ENCODE measurements at regions not wholly inside any gene's neighbourhood (a gene's known extent, or its start where the extent isn't known, plus 50 kb on each side); places are given as distances from the start of the nearest gene placed in this dataset.

DNA sequence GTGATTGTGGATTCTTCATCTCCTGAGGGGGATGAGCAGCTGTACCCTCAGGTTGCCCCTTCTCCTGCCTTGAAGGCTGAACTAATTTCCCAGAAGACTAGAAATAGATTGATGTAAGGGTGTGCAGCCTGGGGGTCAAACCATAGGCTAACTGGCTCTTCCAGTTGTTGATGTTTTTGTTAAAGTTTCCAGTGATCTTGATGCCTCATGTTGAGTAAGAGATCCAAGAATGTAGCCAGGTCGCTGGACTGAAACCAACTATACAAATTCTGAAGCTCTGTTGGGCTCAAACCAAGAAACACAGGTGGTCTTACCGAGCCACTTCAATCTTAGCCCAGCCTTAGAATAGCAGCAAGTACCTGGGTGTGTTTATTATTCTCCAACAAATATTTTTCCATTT lies 391.8 kb downstream of the KLF5 start:
- DNase-seq (ENCODE audit: low read depth): no peak

DNA sequence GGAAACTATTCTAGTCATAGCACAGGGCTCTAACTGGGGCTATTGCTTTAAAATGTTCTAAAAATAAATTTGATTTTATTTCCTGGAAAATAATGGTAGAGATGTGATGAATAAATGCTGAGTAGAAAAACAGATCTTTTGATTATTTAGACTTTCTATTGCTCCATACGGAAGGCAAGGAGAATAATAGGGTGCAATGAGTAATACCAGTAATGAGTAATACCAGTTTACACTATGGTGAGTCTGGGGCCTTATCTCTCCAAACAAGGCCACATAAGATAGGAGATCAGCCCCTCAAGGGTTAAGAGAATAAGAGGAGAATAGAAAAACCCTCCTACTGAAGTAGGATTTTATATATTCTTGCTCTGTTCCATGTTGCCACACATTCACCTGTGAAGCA lies 390.4 kb downstream of the KLF5 start:
- DNase-seq (ENCODE audit: low read depth): peak; percentile 33

DNA sequence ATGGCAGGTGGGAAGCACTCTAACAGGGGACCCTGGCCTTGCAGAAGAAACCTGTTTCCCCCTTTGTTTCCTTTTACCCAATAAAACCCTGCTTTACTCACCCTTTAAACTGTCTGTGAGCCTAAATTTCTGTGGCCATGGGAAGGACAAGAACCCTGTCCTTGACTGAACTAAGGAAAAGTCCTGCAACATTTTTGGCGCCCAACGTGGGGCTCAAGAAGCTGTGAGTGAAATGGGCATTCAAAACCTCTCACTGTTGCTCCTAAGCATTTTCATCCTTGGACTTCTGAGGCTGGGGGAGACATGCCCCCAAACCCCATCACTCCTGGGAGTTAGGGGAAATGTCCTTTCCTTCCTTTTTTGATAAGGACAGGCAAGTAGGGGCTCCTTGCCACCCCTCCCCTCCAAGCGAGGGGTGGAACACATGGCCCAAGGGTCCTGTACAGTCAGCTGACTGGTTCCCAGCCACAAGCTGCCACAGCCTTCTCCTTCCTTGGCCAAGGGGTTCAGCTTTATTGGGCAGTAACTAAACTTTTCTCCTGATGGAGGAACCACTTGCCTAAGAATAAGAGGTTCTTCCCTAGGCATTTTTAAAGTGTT lies 381.6 kb downstream of the KLF5 start:
- peak; percentile 15 for DNase-seq (ENCODE audit: low read depth)

DNA sequence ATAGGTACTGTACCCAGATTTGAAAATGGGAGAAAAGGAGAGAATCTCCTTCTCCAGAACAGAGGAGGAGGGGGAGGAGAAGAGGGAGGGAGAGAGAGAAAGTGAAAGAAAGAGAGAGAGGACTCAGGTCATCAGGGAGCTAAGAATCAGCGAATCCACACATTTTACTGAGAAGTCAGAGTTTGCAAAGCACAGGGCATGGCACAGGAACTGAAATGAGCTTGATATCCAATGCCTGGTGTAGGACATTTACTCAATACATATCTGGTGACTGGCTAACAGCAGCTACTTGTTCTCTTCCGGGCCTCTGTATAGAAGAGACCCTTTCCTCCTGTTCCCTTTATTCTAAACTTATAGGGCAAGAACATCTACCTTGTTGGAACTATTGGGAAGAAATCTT lies 375.1 kb downstream of the KLF5 start:
- no peak for DNase-seq (ENCODE audit: low read depth)

DNA sequence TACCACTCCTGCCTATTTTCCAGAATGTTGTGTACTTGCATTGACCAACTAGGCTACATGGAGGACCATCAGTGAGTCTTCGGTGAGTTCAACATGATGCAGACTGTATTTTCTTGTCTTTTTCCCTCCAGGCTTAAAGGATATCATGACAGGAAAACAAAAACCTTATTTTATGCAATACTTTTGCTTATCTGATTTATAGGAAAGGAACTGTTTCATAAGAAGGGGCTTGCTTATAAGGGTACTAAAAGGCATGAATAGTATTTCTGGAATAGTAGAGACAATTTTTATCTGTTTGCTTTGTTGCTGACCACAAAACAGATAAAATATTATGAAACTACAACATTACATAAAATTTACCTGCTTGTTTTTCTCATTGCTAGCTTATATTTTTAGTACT lies 374.7 kb downstream of the KLF5 start:
- DNase-seq (ENCODE audit: low read depth): no peak

DNA sequence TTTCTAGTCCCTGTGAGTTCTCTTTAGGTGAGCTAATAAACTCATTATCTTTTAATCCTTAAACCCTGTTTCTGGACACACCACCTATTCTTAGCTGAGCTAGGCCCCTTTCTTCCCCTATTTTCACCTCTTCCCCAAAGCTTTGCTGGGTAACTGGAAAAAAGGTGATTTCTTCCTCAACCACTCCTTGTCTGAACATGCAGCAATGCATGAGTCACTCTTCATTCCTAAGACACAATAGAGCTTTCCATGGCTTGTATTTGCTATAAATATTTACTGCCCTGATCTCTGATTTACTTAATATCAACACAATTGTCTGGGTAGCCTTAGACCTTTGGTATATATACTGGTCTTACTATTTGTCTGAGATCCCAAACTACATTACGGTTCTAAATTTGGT lies 370.9 kb downstream of the KLF5 start:
- DNase-seq (ENCODE audit: low read depth): peak; percentile 52

DNA sequence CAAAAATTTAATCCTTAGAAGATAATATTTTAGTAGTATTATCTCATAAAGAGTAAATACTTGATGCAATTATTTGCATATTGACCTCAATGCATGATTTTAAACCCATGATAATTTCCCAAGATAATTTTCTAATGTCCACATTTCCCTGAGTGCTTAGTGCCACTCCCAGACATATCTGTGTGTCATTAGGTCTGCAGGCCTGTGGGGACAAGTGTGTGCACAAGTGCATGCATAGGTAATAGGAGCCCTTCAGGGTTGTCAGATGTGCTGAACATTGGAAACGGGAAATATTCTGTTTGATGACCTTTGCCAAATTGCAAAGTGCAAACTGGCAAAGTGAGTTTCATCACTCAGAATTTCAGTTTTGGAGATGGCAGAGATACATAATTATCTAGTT lies 369.9 kb downstream of the KLF5 start:
- DNase-seq (ENCODE audit: low read depth): no peak

DNA sequence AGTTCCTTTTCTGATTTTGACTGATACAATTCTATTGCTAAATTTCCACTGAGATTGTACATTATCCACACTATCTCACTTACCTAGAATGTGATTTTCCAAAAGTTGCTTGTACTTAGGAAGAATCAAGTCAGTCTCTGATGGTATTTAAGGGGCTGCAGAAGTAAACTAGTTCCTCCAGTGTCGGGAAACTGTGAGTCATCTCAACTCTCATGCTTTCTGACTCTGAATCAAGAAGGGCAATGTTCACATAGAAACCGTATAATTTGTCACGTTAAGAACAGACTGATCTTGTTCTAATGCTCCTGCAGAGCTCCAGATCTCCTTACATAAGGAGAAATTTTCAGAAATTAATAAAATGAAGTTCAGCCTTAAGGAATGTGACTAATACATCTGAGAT lies 369.3 kb downstream of the KLF5 start:
- DNase-seq (ENCODE audit: low read depth): peak; percentile 58

DNA sequence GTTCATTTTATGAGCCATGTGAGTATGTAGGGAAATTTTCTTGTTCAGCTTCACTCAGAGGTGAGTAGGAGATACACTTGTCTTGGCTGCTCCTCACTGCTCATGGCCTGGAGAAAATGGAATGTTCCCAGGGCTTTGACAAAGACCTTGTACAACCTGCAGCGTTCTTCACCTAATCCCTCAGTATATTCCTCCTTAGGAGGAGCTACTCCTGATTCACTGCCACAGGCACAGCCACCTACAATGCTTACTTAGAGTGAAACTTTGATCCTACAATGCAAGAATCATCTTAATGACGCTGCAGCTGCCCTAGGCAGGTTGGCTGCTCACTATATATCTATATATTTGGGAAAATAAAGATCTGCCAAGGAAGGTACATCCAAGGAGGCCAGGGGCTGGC lies 364.2 kb downstream of the KLF5 start:
- DNase-seq (ENCODE audit: low read depth): no peak

DNA sequence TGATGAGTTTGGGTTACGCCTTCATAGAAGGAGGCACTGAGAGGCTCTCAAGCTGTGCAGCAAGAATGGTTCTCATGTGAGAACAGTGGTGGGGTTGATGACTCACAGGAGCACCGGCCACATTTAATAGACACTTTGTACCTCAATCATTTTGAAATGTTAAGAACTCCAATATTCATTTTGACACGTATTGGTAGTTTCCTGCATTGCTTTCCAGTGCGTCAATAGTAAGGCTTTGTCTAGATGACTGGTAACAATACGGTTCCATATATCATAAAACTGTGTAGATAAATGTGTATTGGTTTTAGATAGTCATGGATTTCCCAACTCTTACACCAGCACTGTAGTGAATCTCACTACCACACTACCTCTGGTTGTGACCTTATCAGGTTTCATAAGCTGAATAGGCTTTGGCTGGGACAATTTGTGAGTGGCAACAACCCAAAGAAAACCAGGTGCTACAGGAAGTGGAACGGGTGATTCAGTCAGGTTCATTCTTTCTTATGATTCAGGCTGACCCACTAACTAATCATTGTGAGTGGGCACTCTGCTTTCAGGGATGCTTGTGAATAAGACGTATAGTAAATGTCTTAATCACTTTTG lies 362.6 kb downstream of the KLF5 start:
- peak; percentile 70 for DNase-seq (ENCODE audit: low read depth)

DNA sequence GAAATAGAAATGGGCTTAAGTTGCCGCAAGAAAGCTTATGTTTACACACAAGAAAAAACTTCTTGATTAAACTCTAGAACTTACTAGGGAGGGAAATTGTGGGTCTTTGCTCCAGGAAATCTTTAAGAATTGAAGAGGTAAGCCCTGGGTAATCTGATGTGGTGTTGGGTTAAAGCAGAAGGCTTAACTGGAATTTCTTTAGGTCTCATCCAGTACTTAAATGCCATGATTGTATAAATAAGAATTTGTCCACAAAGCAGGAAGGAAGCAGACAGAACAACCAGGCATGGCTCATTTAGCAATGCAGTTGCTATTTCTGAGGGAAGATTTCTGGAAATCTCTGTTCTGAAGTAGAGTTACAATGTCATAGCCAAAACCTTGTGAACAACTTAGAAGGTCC lies 360.4 kb downstream of the KLF5 start:
- DNase-seq (ENCODE audit: low read depth): no peak

DNA sequence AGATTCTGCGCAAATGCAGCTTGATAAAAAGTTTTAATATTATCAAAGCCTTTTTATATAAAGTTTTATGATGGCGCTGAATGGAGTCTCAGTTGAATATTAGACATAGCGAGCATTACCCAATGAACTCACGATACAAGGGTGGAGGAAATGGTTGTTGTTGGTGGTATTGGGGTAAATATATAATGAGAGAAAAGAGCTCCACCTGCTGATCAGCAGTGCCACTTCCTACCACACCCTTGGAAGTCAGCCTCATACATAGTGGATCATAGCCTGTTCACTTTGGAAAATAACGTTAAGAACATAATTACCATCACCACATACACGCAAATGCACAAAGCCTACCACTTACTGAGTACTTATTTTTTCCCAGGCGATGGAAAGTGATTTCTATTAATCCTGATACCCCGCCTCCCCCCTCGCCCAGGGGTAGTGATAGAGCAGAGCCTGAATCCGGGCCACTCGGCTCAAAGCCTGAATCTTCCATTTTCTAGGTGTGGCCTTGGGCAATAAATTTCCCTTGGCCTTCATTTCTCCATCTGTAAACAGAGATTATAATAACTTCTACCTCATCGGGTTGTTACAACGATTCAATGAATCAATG lies 358.3 kb downstream of the KLF5 start:
- DNase-seq (ENCODE audit: low read depth): peak; percentile 39

DNA sequence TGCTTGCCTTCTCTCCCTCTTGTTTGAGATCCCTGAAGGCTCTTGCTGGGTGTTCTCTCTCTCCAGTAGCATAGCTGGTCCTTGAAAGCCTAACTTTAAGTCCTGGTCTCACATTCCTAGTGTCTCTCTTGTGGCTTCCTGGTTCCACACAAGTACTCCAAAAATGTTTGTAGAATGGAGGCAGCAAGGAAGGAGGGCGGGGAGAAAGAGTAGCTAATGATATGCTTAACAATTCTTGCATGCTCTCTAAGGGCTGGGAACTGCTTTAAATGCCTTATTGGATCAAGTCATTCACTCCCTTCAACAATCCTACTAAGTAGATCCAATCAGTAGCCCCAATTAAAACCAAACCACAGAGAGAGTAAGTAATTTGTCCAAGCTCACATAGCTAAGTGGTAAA lies 357.3 kb downstream of the KLF5 start:
- no peak for DNase-seq (ENCODE audit: low read depth)

DNA sequence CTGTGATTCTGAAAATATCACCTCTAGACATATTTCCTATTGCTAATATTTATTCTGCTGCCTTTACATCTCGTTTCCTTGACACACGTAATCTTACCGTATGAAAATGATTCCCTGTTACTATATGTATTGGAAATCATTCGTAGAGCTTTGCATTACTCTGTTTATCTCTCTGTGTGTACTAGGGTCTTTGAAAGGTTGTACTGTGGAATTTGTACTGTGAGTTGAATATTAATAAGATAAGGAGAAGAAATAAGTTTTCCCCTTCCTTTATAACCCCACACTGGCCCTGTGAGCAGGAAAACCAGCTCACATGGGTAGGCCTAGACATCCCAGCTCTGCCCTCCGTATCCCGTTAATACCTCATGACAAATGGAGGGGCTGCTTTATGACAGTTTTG lies 354.9 kb downstream of the KLF5 start:
- DNase-seq (ENCODE audit: low read depth): no peak

DNA sequence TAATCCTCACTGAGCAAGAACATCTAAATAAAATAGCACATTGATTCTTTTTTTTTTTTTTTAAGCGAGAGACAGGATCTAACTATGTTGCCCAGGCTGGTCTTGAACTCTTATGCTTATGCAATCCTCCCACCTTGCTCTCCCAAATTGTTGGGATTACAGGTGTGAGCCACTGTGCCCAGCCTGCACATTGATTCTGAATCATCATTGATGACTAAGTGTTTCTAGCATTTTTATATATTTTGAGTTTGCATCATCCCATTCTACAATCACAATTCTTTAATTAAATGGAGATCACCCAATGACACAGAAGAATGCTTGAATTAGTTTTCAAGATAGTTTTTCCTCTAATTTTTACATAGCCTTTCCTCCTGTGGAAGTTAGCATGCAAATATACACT lies 354.1 kb downstream of the KLF5 start:
- peak; percentile 11 for DNase-seq (ENCODE audit: low read depth)

DNA sequence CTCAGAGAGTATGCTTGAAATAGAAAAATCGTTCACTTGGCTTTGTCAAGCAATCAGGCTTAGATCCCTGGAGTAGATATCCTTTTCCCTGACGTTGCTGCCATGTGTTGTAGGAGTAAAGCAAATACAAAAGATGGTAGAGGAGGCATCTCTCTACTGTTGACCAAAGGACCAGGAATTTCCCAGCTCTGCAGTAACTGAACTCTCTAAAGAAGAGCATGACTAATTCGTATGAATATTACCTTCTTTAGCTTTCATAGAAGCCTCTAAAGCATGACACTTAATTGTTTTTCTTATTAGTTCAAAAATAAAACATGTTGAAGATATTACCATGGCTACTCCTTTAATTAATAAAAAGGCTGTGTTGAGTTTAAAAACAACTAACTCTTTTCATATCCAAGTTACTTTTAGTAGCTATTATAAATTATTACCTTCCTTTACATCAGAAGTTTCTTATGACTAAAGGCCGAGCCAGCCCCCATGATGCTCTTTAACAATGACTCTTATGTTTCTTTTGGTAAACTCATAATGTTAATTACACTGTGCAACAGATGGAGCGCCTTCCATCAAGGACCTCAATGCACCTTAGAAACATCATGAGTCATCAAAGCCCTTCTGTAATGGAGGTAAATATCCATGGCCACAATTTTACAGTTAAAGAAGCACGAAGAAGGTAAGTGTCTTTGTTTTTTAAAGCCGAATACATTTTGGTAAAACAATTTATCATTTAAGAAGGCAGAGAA lies 352.4 kb downstream of the KLF5 start:
- DNase-seq (ENCODE audit: low read depth): peak; percentile 8

DNA sequence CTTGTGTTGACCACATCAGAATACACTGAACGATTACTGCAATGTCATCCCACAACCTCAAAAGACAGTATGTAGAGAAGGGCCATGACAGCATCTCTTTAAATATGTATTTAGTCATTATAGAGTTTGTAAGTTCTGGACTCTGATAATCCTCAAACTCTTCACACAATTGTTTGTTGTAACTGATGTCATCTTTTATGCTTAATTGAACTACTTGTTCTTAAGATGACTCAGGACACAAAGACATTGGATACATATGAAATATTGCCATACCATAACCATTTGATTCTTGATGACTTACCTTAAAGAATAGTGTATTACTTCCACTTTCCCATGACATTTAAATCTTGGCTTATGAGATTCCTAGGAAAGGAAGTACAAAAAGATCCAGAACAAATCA lies 347.6 kb downstream of the KLF5 start:
- no peak for DNase-seq (ENCODE audit: low read depth)

DNA sequence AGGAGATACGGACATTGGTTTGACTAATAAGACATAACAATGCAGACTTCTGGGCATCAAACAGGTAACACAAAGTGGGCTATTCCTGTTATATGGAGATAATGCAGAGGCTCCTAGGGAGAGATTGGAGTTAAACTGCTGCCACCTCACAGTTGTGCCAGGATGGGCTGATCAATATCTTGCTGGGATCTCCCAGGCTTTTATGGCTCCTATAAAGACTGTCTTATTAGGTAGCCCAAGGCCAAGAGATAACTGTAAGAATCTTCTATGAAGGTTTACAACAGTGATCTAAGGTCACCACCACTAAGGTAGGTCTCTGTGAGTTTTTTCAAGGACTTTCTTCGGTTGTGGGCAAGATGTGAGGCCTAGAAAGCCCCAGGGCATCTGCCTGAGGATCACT lies 345.8 kb downstream of the KLF5 start:
- no peak for DNase-seq (ENCODE audit: low read depth)

DNA sequence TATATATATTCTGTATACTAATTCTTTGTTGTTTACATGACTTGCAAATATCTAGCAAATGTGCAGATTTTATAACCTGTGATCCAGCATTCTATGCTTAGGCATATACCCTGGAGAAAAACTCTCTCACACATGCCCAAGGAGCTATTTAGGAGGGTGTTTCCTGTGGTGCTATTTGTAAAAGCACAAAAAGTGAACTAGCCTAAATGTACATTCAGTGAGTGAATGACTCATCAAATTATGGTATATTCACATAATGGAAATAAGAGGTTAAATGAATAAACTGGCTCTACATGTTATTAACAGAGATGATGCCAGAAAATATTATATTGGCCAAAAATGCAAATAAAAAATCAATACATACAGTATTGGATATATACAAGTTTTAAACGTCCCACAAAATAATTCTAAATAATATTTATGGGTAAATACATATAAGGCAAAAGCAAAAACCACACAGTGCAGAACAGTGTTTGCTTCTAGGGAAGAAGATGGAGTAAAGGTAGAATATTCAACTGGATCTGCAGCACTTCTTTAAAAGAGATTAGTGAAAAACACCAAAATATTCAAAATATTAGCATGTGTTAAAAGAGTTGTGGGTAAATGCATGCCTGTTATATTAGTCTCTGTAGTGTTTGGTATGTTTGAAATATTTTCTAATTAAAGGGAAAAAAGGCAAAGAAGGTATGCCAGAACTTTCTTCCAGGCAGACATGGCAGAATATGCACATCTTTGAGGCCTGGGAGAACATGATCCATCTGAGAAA lies 344.7 kb downstream of the KLF5 start:
- no peak for DNase-seq (ENCODE audit: low read depth)

DNA sequence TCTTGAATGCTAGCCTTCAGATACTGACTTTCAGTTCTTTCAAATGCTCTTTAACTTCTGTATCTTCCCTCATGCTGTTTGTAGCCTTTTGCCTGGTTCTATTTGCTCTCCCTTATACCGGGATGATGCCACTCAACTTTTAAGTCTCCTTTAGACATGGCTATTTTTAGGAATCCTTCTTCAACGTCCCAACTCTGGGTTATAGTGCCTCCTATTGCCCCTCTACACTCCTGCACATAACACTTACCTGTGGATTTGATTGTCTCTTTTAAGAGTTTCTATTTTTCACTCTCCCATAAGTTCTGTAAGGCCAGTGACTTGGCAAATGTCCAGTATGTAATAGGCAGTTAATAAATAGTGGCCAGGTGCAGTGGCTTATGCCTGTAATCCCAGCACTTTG lies 343.0 kb downstream of the KLF5 start:
- no peak for DNase-seq (ENCODE audit: low read depth)

DNA sequence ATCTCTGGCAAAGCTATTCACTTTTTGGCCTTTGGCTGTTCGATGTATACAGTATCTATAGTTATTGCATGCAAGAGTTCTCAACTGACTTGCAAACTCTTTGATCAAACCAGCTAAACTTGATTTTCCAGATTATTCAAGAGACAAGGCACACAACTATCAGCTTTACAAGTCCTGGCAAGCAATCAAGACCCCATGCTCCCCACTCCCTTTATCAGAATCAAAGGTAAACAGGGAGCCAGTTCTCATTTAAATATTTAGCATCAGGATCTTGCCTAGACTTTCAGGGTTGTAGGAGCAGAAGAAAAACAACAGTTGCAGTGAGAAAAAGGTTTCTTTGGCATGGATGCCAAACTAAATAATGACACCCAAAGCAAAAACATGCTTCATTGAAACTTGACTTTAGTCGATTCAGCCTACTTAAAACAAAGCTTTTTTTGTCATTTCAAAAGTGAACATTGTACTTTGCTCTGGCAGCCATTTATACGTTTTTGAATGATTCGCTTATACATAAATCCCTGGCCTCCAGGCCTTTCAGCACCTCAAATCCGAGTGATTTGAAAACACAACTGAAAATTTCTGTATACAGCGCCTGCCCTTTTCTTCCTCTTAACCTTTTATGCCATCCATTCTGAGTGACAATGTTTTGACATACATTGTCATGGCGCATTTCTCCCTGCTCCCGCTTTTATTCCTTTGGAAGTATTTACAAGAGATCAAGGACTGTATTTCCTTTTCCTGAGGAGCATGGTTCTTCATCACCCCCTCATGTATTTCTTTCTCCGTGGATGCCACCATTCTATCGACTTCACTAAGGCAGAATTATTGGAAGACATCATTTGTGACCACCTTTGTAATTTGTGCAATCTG lies 340.8 kb downstream of the KLF5 start:
- DNase-seq (ENCODE audit: low read depth): no peak

Measured in ELR (cell line).